DMS 273 (cell line): ENCODE measurements at regions not wholly inside any gene's neighbourhood (a gene's known extent, or its start where the extent isn't known, plus 50 kb on each side); places are given as distances from the start of the nearest gene placed in this dataset.
A peak's percentile ranks its signal among the peaks of the same experiment; 100 is the strongest.
"Not testable (repeated sequence)": the region's sequence is repeated elsewhere in the genome, so short reads cannot be mapped to it uniquely, and the experiment has no call there.

Source experiments
- DNase-seq: peaks from one replicate; lab custom pipeline; 2025; ENCODE audit not compliant: unreplicated experiment; lab: John Stamatoyannopoulos, UW

DNA sequence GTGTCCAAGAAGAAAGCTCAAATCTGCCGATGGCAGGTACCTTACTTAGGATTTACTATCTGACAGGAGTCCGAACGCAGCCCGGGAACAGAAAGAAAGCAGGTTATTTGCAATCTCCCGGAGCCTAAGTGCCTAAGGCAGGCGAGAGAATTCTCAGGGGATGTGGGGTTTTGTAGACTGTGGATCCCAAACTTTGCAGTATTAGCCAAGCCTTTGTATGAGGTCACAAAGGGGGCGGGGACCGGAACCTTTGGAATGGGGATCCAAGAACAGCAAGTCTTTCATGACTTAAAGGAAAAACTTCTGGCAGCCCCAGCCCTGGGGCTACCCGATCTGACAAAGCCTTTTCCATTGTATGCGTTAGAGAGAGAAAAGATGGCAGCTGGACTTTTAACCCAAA, 80.6 kb upstream of the RUBCNL start:
- DNase-seq: not testable (repeated sequence)

DNA sequence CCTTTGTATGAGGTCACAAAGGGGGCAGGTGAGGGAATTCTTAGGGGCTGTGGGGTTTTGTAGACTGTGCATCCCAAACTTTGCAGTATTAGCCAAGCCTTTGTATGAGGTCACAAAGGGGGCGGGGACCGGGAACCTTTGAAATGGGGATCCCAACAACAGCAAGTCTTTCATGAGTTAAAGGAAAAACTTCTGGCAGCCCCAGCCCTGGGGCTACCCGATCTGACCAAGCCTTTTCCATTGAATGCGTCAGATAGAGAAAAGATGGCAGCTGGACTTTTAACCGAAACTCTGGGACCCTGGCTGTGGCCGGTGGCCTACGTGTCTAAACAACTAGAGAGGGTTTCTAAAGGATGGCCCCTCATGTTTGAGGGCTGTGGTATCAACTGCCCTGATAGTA, 79.0 kb upstream of the RUBCNL start:
- DNase-seq: not testable (repeated sequence)

DNA sequence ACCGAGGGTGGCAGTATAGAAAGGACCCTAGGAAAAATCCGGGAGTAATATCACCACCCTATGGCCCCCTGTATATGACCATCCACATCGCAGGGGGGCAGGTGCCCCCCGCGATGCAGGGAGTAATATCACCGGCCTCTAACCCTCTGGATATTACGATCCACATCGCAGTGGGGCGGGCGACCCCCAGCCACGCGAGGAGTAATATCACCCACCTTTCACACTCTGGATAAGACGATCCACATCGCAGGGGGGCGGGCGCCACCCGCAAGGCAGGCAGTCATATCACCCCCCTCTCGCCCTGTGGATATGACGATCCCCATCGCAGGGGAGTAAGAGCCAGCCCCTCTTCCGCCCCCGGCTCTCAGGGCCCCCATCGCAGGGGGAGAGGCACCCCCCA, 76.7 kb upstream of the RUBCNL start:
- DNase-seq: no peak

DNA sequence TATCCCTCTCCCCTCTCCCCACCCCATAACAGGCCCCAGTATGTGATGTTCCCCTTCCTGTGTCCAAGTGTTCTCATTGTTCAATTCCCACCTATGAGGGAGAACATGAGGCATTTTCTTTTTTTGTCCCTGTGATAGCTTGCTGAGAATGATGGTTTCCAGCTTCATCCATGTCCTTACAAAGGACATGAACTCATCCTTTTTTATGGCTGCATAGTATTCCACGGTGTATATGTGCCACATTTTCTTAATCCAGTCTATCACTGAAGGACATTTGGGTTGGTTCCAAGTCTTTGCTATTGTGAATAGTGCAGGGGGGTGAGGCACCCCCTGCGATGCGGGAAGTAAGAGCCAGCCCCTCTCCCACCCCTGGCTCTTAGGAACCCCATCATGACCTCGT, 73.2 kb upstream of the RUBCNL start:
- DNase-seq: not testable (repeated sequence)

DNA sequence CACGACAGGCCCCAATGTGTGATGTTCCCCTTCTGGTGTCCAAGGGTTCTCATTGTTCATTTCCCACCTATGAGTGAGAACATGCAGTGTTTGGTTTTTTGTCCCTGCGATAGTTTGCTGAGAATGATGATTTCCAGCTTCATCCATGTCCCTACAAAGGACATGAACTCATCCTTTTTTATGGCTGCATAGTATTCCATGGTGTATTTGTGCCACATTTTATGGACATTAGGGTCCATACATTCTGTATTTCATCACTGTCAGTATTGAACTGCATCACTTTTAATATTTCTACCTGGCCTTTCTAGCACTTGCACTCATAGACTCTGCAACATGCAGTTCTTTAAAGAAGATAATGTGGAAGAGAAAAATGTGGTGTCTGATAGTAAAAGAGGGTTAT, 70.2 kb upstream of the RUBCNL start:
- DNase-seq: not testable (repeated sequence)

DNA sequence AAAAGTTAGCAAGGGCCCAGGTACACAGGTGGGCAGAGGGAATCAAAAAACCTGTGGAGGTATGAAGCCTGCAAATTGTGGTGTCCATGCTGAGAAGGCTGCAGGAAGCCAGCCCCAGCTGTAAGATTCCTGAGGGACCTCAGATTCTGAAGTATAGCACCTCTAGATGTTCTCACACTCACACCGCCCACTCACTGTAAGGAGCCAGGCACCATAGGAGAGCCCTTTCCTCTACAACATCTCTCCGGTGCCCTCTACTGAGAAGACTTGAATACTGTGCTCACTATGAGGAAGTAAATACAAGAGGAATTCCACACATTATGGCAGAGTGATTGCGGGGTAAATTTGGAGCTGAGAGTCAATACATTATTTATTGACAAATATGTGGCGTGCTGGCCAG, 68.9 kb upstream of the RUBCNL start:
- DNase-seq: peak; percentile 55

DNA sequence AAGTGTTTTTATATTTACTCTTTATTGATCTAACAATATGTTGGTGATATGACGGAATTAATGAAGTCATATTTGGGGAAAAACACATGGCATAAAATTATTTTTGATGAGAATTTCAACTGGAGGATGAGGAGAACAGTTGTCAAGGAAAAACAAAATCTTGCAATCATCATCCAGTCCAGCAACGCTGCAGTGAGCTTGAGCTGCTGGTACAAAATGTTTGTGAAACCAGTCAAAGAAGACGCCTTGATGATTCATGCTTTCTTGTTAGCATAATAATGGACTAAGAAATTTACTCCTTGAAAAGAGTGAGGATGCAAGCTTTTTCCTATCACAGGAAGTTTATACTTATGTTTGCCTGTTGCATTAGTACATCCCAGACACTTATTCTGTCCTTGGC, 64.1 kb upstream of the RUBCNL start:
- DNase-seq: not testable (repeated sequence)

DNA sequence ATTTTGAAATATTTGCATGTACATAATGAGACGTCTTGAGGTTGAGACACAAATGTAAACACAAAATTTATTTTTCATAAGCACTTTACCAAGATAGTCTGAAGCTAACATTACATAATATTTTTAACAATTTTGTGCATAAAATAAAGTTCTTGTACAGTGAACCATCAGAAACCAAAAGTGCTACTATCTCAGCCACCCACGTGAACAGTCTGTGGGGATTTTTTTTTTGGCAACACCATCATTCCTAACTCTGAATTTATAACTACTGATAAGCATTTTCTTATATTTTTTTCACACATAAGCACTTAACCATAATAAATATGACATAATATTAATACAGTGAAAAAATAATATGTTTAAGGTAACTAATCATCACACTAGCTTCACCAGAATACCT, 62.9 kb upstream of the RUBCNL start:
- DNase-seq: not testable (repeated sequence)

DNA sequence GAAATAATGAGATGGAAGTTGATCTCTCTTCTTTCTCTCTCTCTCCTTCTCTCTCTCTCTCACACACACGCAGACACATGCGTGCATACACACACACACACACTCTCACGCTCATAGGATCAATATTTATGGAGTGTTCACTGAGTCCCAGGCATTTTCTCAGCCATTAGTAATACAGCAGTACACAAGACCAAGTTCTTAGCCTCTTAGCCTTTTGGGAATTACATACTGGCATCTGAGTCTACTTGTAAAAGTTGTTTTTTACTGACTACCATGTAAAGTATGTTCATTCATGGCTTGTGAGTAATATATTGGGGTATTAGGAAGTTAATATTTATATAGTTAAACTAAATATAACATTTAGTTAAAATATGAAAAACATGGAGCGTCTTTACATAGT, 61.1 kb upstream of the RUBCNL start:
- DNase-seq: not testable (repeated sequence)

DNA sequence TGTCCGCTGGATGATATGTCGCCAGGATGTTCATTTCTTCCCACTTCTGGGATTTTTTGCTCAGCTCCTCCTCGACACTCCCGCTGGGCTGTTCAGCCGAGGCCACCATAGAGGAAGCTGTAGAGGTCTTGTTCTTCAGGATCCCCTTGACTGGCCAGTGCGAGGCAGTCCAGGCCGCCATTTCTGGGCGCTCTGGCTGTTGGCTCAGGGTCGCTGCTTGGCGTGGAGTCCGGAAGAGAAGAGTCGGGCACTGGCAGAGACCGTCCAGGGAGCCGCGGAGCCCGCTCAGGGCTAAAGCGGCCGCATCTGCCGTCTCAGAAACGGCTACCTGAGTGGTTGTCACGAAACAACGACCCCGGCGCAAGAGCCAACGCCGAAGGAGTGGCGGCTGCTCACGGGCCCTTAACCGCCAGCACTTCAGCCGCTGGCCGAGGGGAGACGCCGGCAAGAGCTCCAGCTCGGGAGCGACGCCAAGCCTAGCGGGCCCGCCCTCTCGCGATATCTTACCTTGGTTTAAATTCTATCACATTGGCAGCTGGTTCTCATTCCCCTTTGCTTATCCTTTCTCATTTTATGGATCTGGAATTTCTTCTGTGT, 50.9 kb upstream of the RUBCNL start:
- DNase-seq: not testable (repeated sequence)
